Activated naive CD8-positive, alpha-beta T cell treated with anti-CD3 and anti-CD28 coated beads for 36 hours (primary cell): ENCODE measurements at regions not wholly inside any gene's neighbourhood (a gene's known extent, or its start where the extent isn't known, plus 50 kb on each side); places are given as distances from the start of the nearest gene placed in this dataset.

Experiments
- DNase-seq: peaks from one replicate; pipeline ENCODE4 v3.0.0; 2021
- H3K27ac Mint-ChIP-seq: one replicate; pipeline ENCODE4 v1.8.0; 2022; ENCODE audit warnings: mild to moderate bottlenecking, moderate library complexity, mixed read lengths
- H3K27me3 Mint-ChIP-seq: one replicate; pipeline ENCODE4 v1.8.0; 2022; ENCODE audit warnings: mild to moderate bottlenecking, mixed read lengths
- H3K36me3 Mint-ChIP-seq: one replicate; pipeline ENCODE4 v1.8.0; 2021; ENCODE audit warnings: mild to moderate bottlenecking, mixed read lengths
- H3K4me1 Mint-ChIP-seq: one replicate; pipeline ENCODE4 v1.8.0; 2021; ENCODE audit warnings: mixed read lengths
- H3K4me3 Mint-ChIP-seq: one replicate; pipeline ENCODE4 v1.8.0; 2022; ENCODE audit warnings: mild to moderate bottlenecking, moderate library complexity, mixed read lengths
- H3K9me3 Mint-ChIP-seq: one replicate; pipeline ENCODE4 v1.8.0; 2022; ENCODE audit warnings: mixed read lengths

- DNase-seq, result no peak
- Mint-ChIP-seq H3K4me3 (no peak overlapping the region), H3K9me3 (no peaks in the 10 kb centered on the region), H3K27ac (no peak overlapping the region), H3K27me3 (no peaks in the 10 kb centered on the region), H3K4me1 (no peaks in the 10 kb centered on the region), H3K36me3 (no peaks in the 10 kb centered on the region)
Observed at GRCh38 chr5:173835131-173835530, 53.0 kb upstream of the CPEB4 start.

GRCh38 chr5:173835661-173836060 is 52.5 kb upstream of the CPEB4 start:
- Mint-ChIP-seq H3K27me3 (no peaks in the 10 kb centered on the region), H3K36me3 (no peaks in the 10 kb centered on the region), H3K4me1 (no peaks in the 10 kb centered on the region), H3K27ac (no peak overlapping the region), H3K4me3 (no peak overlapping the region), H3K9me3 (no peaks in the 10 kb centered on the region)
- DNase-seq, result no peak

- no peak for DNase-seq
- Mint-ChIP-seq H3K27me3 (no peaks in the 10 kb centered on the region), H3K27ac (no peak overlapping the region), H3K36me3 (no peaks in the 10 kb centered on the region), H3K4me3 (no peak overlapping the region), H3K4me1 (no peaks in the 10 kb centered on the region), H3K9me3 (no peaks in the 10 kb centered on the region)
Observed at GRCh38 chr5:173837654-173838053, 50.5 kb upstream of the CPEB4 start.
